HFFc6 (cell line): ENCODE measurements at regions not wholly inside any gene's neighbourhood (a gene's known extent, or its start where the extent isn't known, plus 50 kb on each side); places are given as distances from the start of the nearest gene placed in this dataset.

ENCODE experiments used
- DNase-seq: peaks from one replicate; pipeline ENCODE4 v3.0.0-alpha.2; 2018
- H3K27ac Mint-ChIP-seq: 2 replicates; pipeline ENCODE4 v1.8.0; 2020; ENCODE audit warnings: mild to moderate bottlenecking, mixed read lengths
- H3K27me3 Mint-ChIP-seq: 2 replicates; pipeline ENCODE4 v1.8.0; 2021; ENCODE audit warnings: mild to moderate bottlenecking, moderate library complexity, mixed read lengths; ENCODE audit not compliant: insufficient read depth
- H3K36me3 Mint-ChIP-seq: 2 replicates; pipeline ENCODE4 v1.8.0; 2021; ENCODE audit warnings: low read depth, mixed read lengths
- H3K4me1 Mint-ChIP-seq: 2 replicates; pipeline ENCODE4 v1.8.0; 2020; ENCODE audit warnings: low read depth, mixed read lengths
- H3K4me3 Mint-ChIP-seq: 2 replicates; pipeline ENCODE4 v1.8.0; 2020; ENCODE audit warnings: mild to moderate bottlenecking, moderate library complexity, mixed read lengths
- H3K9me3 Mint-ChIP-seq: 2 replicates; pipeline ENCODE4 v1.8.0; 2020; ENCODE audit warnings: mild to moderate bottlenecking, mixed read lengths
- CTCF ChIP-seq: fragments of 200-600 bp; sonication (generic); IDR thresholded peaks from 2 replicates; pipeline ENCODE4 v1.5.0; 2021; ENCODE audit warnings: antibody characterized with exemption, mild to moderate bottlenecking

GRCh38 chr6:92510137-92510536 lies 909.2 kb downstream of the EPHA7 start:
- TF ChIP-seq CTCF, result no peak
- Mint-ChIP-seq H3K36me3 (no peaks in the 10 kb centered on the region; the same call in 1 of the 2 replicates), H3K4me1 (no peaks in the 10 kb centered on the region), H3K4me3 (no peak overlapping the region), H3K9me3 (peaks cover 80% of the 10 kb centered on the region), H3K27me3 (no peaks in the 10 kb centered on the region; the same call in none of the 2 replicates), H3K27ac (no peak overlapping the region)
- DNase-seq, result no peak

GRCh38 chr6:92507552-92507951 lies 911.8 kb downstream of the EPHA7 start:
- H3K36me3 Mint-ChIP-seq, result no peaks in the 10 kb centered on the region
- DNase-seq, result no peak
- H3K9me3 Mint-ChIP-seq, result peaks cover 77% of the 10 kb centered on the region
- H3K27me3 Mint-ChIP-seq, result no peaks in the 10 kb centered on the region; the same call in none of the 2 replicates
- H3K27ac Mint-ChIP-seq, result no peak overlapping the region
- H3K4me1 Mint-ChIP-seq, result no peaks in the 10 kb centered on the region
- H3K4me3 Mint-ChIP-seq, result no peak overlapping the region
- TF ChIP-seq CTCF, result no peak

GRCh38 chr6:92504509-92504908 lies 914.9 kb downstream of the EPHA7 start:
- no peaks in the 10 kb centered on the region for H3K4me1 Mint-ChIP-seq
- DNase-seq, result no peak
- TF ChIP-seq CTCF, result no peak
- no peak overlapping the region for H3K27ac Mint-ChIP-seq
- no peaks in the 10 kb centered on the region for H3K36me3 Mint-ChIP-seq
- no peak overlapping the region for H3K4me3 Mint-ChIP-seq
- H3K9me3 Mint-ChIP-seq, result peaks cover 55% of the 10 kb centered on the region
- H3K27me3 Mint-ChIP-seq, result no peaks in the 10 kb centered on the region

GRCh38 chr6:92497281-92497680 lies 922.1 kb downstream of the EPHA7 start:
- Mint-ChIP-seq H3K36me3 (no peaks in the 10 kb centered on the region), H3K27me3 (peaks cover 2% of the 10 kb centered on the region; the same call in 1 of the 2 replicates), H3K4me3 (no peak overlapping the region), H3K27ac (no peak overlapping the region), H3K9me3 (peaks cover 13% of the 10 kb centered on the region), H3K4me1 (no peaks in the 10 kb centered on the region)
- DNase-seq, result no peak
- no peak for TF ChIP-seq CTCF

GRCh38 chr6:92496527-92496926 lies 922.8 kb downstream of the EPHA7 start:
- no peaks in the 10 kb centered on the region for H3K36me3 Mint-ChIP-seq
- no peak overlapping the region for H3K4me3 Mint-ChIP-seq
- TF ChIP-seq CTCF, result no peak
- H3K4me1 Mint-ChIP-seq, result no peaks in the 10 kb centered on the region
- H3K27ac Mint-ChIP-seq, result no peak overlapping the region
- peaks cover 2% of the 10 kb centered on the region; the same call in 1 of the 2 replicates for H3K27me3 Mint-ChIP-seq
- H3K9me3 Mint-ChIP-seq, result peaks cover 13% of the 10 kb centered on the region
- no peak for DNase-seq

GRCh38 chr6:92495242-92495641 lies 924.1 kb downstream of the EPHA7 start:
- Mint-ChIP-seq H3K4me1 (no peaks in the 10 kb centered on the region), H3K9me3 (peaks cover 8% of the 10 kb centered on the region), H3K27ac (no peak overlapping the region), H3K27me3 (peaks cover 2% of the 10 kb centered on the region; the same call in 1 of the 2 replicates), H3K36me3 (no peaks in the 10 kb centered on the region), H3K4me3 (no peak overlapping the region)
- TF ChIP-seq CTCF, result no peak
- no peak for DNase-seq
